Occipital lobe (tissue), 1 donor: ENCODE measurements at regions not wholly inside any gene's neighbourhood (a gene's known extent, or its start where the extent isn't known, plus 50 kb on each side); places are given as distances from the start of the nearest gene placed in this dataset.
"Not testable (repeated sequence)": the region's sequence is repeated elsewhere in the genome, so short reads cannot be mapped to it uniquely, and the experiment has no call there.

ENCODE experiments used
- DNase-seq: peaks from one replicate; lab custom pipeline; 2025; lab: John Stamatoyannopoulos, UW

GRCh38 chr6:167708501-167709094, 118.1 kb upstream of the AFDN start:
- DNase-seq = no peak

- no peak for DNase-seq
Observed at GRCh38 chr6:167709196-167709595, 117.5 kb upstream of the AFDN start.

- DNase-seq = not testable (repeated sequence)
Observed at GRCh38 chr6:167709776-167710336, 116.9 kb upstream of the AFDN start.

- DNase-seq = no peak
Observed at GRCh38 chr6:167710363-167710920, 116.3 kb upstream of the AFDN start.

- no peak for DNase-seq
Observed at GRCh38 chr6:167711211-167711610, 115.5 kb upstream of the AFDN start.

GRCh38 chr6:167711768-167712730, 114.7 kb upstream of the AFDN start:
- DNase-seq = no peak

- no peak for DNase-seq
Observed at GRCh38 chr6:167712731-167713475, 113.8 kb upstream of the AFDN start.

- no peak for DNase-seq
Observed at GRCh38 chr6:167714152-167714551, 112.6 kb upstream of the AFDN start.

GRCh38 chr6:167717455-167717854, 109.3 kb upstream of the AFDN start:
- DNase-seq = no peak

GRCh38 chr6:167717867-167718266, 108.8 kb upstream of the AFDN start:
- DNase-seq = no peak

- no peak for DNase-seq
Observed at GRCh38 chr6:167719920-167720319, 106.8 kb upstream of the AFDN start.

- DNase-seq = no peak
Observed at GRCh38 chr6:167720456-167721285, 106.0 kb upstream of the AFDN start.

- no peak for DNase-seq
Observed at GRCh38 chr6:167721291-167721690, 105.4 kb upstream of the AFDN start.

GRCh38 chr6:167722634-167723309, 103.9 kb upstream of the AFDN start:
- no peak for DNase-seq

- no peak for DNase-seq
Observed at GRCh38 chr6:167726043-167726621, 100.6 kb upstream of the AFDN start.

- DNase-seq = no peak
Observed at GRCh38 chr6:167730441-167730840, 96.3 kb upstream of the AFDN start.

GRCh38 chr6:167731216-167731615, 95.5 kb upstream of the AFDN start:
- DNase-seq = no peak

GRCh38 chr6:167731731-167732422, 94.8 kb upstream of the AFDN start:
- DNase-seq = no peak
